ENCODE measurements at regions not wholly inside any gene's neighbourhood (a gene's known extent, or its start where the extent isn't known, plus 50 kb on each side); places are given as distances from the start of the nearest gene placed in this dataset.
A peak's percentile ranks its signal among the peaks of the same experiment; 100 is the strongest.

DNA sequence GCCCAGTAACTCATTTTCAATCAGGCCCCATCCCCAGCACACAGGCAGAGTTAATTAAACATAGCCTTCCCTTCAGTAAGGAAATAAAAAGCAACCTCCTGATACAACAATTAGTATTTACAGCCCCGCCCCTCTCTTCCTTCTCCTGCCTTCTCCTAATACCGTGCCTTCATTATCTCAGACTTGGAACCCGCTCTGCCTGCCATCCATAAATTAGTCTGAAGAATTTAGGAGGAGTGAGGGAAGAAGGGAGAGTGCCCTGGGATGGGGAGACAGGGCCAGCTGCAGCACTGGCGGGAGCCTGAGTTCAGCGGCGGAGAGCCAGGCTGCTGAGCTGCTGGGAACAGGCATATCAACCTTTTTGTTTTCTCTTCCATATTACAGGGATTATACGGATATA, 172.8 kb downstream of the ACTL8 start:
- no CpG with 5 or more reads among the region's 7 CpGs for WGBS (ENCODE audit: insufficient coverage)
- Histone ChIP-seq H3K27me3 (ENCODE audit: control insufficient read depth, insufficient read depth, low read length) (peaks cover 7% of the 10 kb centered on the region), H3K9me3 (replicated peaks; ENCODE audit: control insufficient read depth, low read depth, low read length) (no peaks in the 10 kb centered on the region), H3K4me3 (ENCODE audit: low read length) (no peak overlapping the region), H3K27ac (ENCODE audit: low read length) (no peak overlapping the region), H3K4me1 (ENCODE audit: control insufficient read depth, insufficient read depth, low read length) (no peaks in the 10 kb centered on the region), H3K36me3 (ENCODE audit: control insufficient read depth, insufficient read depth, low read length) (no peaks in the 10 kb centered on the region)
- no peak for DNase-seq

DNA sequence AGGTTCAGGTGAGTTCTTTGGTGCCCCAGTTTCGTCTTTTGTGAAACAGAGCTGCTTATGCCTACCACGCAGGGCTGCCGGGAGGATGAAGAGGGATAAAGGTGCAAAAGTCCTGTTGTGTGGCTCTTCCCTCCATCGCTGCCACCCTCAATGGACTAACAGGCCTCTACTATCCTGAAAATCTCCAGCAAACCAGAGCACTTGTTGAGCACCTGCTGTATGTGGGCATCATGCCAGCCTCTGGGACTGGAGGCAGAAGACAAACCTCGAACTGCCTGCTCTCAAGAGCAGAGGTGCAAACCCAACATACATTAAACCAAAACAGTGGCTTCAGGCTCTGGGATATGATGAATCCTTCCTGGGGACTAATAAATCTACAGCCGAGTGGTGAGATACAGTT, 174.1 kb downstream of the ACTL8 start:
- Histone ChIP-seq H3K36me3 (ENCODE audit: control insufficient read depth, insufficient read depth, low read length) (no peaks in the 10 kb centered on the region), H3K4me1 (ENCODE audit: control insufficient read depth, insufficient read depth, low read length) (peaks cover 3% of the 10 kb centered on the region), H3K4me3 (ENCODE audit: low read length) (no peak overlapping the region), H3K27me3 (ENCODE audit: control insufficient read depth, insufficient read depth, low read length) (peaks cover 7% of the 10 kb centered on the region), H3K27ac (ENCODE audit: low read length) (no peak overlapping the region), H3K9me3 (replicated peaks; ENCODE audit: control insufficient read depth, low read depth, low read length) (no peaks in the 10 kb centered on the region)
- no peak for DNase-seq
- 71% methylated on average over 3 of the region's 6 CpGs for WGBS (ENCODE audit: insufficient coverage)

DNA sequence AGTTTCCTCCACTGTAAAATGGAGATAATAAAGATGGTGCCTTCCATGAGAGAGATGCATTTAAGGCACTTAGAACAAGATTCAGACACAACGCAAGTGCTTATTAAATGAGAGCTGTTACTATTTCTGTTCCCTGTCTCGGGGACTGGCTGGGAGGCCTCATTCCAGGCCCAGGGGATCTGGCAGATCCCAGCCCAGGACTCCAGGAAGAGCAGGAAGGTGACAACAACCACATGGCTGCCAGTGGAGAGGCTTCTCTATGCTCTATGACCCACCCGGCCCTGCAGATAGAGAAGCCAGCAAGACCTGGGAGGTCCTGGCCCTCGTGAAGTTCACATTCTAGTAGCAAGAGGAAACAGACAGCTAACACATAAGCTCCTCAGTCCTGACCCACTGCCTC, 175.5 kb downstream of the ACTL8 start:
- 36% methylated on average over 2 of the region's 4 CpGs for WGBS (ENCODE audit: insufficient coverage)
- Histone ChIP-seq H3K4me1 (ENCODE audit: control insufficient read depth, insufficient read depth, low read length) (peaks cover 6% of the 10 kb centered on the region), H3K36me3 (ENCODE audit: control insufficient read depth, insufficient read depth, low read length) (no peaks in the 10 kb centered on the region), H3K27ac (ENCODE audit: low read length) (no peak overlapping the region), H3K9me3 (replicated peaks; ENCODE audit: control insufficient read depth, low read depth, low read length) (no peaks in the 10 kb centered on the region), H3K27me3 (ENCODE audit: control insufficient read depth, insufficient read depth, low read length) (peaks cover 6% of the 10 kb centered on the region), H3K4me3 (ENCODE audit: low read length) (no peak overlapping the region)
- no peak for DNase-seq

DNA sequence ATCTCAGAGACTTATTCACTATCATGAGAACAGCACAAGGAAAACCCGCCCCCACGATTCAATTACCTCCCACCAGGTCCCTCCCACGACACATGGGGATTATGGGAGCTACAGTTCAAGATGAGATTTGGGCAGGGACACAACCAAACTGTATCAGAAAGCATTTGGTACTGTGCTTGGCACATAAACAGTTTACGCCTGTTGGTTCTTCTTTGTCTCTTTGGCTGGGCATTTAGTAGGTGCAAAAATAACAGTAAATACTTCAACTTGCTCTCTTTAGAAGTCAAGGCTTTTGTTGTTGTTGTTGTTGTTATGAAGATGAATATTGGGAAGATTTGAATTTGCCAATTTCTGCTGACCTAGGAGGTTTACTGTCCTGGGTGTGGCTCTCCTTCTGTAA, 175.4 kb upstream of the IGSF21 start:
- H3K9me3 ChIP-seq (replicated peaks; ENCODE audit: control insufficient read depth, low read depth, low read length) = no peaks in the 10 kb centered on the region
- H3K4me1 ChIP-seq (ENCODE audit: control insufficient read depth, insufficient read depth, low read length) = peaks cover 6% of the 10 kb centered on the region
- H3K27ac ChIP-seq (ENCODE audit: low read length) = no peak overlapping the region
- H3K4me3 ChIP-seq (ENCODE audit: low read length) = no peak overlapping the region
- no peaks in the 10 kb centered on the region for H3K36me3 ChIP-seq (ENCODE audit: control insufficient read depth, insufficient read depth, low read length)
- no CpG with 5 or more reads among the region's 4 CpGs for WGBS (ENCODE audit: insufficient coverage)
- H3K27me3 ChIP-seq (ENCODE audit: control insufficient read depth, insufficient read depth, low read length) = peaks cover 6% of the 10 kb centered on the region
- no peak for DNase-seq

DNA sequence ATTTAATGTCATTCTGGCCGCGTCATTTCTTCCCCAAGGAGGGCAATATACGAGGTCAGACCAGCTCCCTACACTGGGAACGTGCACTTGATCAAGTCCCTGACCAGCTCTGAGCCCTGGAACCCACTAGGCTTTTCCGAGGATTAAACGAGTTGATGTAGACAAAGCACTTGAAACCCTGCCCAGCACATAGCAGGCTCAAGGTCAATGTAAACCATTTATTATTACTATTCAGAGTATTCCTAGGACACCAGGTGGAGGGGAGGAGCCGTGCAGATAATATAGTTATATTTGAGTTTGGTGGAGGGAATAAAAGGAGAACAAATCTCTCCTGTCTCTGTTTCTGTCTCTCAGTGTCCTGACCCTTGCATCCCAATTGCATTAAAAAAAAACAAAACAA, 174.1 kb upstream of the IGSF21 start:
- Histone ChIP-seq H3K4me3 (ENCODE audit: low read length) (no peak overlapping the region), H3K27me3 (ENCODE audit: control insufficient read depth, insufficient read depth, low read length) (peaks cover 7% of the 10 kb centered on the region), H3K36me3 (ENCODE audit: control insufficient read depth, insufficient read depth, low read length) (no peaks in the 10 kb centered on the region), H3K4me1 (ENCODE audit: control insufficient read depth, insufficient read depth, low read length) (peaks cover 7% of the 10 kb centered on the region), H3K9me3 (replicated peaks; ENCODE audit: control insufficient read depth, low read depth, low read length) (no peaks in the 10 kb centered on the region), H3K27ac (ENCODE audit: low read length) (no peak overlapping the region)
- WGBS (ENCODE audit: insufficient coverage) = 58% methylated on average over 5 of the region's 7 CpGs
- no peak for DNase-seq

DNA sequence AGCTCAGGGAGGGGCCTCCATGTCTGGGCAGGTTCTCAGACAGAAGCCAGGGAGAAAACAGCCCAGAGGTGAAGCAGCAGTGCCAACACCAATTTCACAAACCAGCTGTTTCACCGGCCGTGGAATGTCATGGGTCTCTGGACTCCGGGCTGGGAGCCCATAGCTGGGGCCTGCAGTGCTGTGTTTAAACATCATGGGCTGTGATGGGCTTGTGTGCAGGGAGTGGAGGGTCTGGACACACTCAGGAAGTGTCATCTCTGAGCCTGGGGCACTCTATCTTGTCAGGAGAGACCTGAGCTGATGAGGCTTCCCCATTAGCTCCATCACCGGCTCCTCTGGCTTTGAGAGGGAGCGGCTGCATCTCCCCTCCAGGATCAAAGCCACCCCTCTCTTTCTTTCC, 173.6 kb upstream of the IGSF21 start:
- no peaks in the 10 kb centered on the region for H3K36me3 ChIP-seq (ENCODE audit: control insufficient read depth, insufficient read depth, low read length)
- H3K9me3 ChIP-seq (replicated peaks; ENCODE audit: control insufficient read depth, low read depth, low read length) = no peaks in the 10 kb centered on the region
- H3K4me3 ChIP-seq (ENCODE audit: low read length) = no peak overlapping the region
- WGBS (ENCODE audit: insufficient coverage) = 40% methylated on average over 1 of the region's 5 CpGs
- peaks cover 8% of the 10 kb centered on the region for H3K4me1 ChIP-seq (ENCODE audit: control insufficient read depth, insufficient read depth, low read length)
- H3K27me3 ChIP-seq (ENCODE audit: control insufficient read depth, insufficient read depth, low read length) = peaks cover 8% of the 10 kb centered on the region
- peak; percentile 52 for DNase-seq
- H3K27ac ChIP-seq (ENCODE audit: low read length) = no peak overlapping the region

DNA sequence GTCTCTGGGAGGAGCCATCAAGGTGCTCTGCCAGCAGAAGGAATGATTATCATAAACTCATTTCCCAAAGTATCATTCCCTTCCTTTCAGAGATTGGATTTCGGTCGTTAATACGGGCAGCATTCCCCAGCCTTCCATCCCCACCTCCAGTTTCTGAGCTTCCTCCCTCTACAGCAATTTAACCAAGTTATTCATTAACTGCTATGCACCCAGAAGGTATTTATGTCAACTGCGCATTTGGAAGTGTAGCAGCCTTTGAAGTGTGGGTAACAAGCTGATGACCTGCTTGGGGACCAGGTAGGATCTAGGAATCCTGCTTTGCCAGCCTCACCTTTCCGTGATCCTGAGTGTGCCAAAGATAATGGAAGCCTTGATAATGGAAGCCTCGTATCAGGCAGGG, 172.4 kb upstream of the IGSF21 start:
- no peaks in the 10 kb centered on the region for H3K36me3 ChIP-seq (ENCODE audit: control insufficient read depth, insufficient read depth, low read length)
- peaks cover 8% of the 10 kb centered on the region for H3K4me1 ChIP-seq (ENCODE audit: control insufficient read depth, insufficient read depth, low read length)
- H3K4me3 ChIP-seq (ENCODE audit: low read length) = no peak overlapping the region
- no peaks in the 10 kb centered on the region for H3K9me3 ChIP-seq (replicated peaks; ENCODE audit: control insufficient read depth, low read depth, low read length)
- H3K27me3 ChIP-seq (ENCODE audit: control insufficient read depth, insufficient read depth, low read length) = peaks cover 6% of the 10 kb centered on the region
- 90% methylated on average over 3 of the region's 6 CpGs for WGBS (ENCODE audit: insufficient coverage)
- DNase-seq = no peak
- no peak overlapping the region for H3K27ac ChIP-seq (ENCODE audit: low read length)

DNA sequence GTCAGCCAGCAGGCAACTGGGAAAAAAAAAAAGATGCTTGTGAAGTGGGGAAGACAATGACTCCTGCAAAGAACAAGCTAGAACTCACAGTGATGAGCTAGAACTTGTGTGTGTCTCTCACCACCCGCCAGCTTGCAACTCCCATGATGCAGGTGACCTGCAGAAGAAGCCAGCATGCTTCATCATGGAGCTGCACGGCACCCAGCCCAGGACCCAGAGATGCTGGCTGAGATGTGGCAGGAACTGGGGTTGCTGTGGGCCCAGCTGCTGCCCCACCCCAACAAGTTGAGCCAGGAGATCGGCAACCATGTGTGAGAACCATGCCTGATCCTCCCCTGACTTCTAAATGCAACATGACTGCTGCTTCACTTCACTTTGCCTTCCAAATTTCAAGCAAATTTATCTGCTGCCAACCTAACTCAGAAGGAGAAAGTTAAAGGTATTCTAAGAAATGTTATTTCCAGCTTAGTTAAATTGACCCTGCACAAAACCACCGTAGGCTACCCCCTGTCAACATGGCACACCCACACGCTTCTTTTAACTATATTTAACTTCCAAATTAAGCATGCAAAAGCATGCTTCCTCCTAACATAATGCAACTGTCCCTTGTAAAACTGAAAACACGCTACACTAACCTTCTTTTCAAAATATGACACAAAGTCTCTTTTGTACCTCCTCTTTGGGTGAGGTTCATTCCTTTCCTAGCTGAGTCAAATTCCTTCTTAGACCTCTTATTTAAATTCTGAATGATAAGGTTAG, 166.0 kb upstream of the IGSF21 start:
- Histone ChIP-seq H3K27ac (ENCODE audit: low read length) (no peak overlapping the region), H3K4me1 (ENCODE audit: control insufficient read depth, insufficient read depth, low read length) (peaks cover 2% of the 10 kb centered on the region), H3K9me3 (replicated peaks; ENCODE audit: control insufficient read depth, low read depth, low read length) (no peaks in the 10 kb centered on the region), H3K27me3 (ENCODE audit: control insufficient read depth, insufficient read depth, low read length) (peaks cover 6% of the 10 kb centered on the region), H3K36me3 (ENCODE audit: control insufficient read depth, insufficient read depth, low read length) (no peaks in the 10 kb centered on the region), H3K4me3 (ENCODE audit: low read length) (no peak overlapping the region)
- no peak for DNase-seq
- 81% methylated on average over 5 of the region's 6 CpGs for WGBS (ENCODE audit: insufficient coverage)

DNA sequence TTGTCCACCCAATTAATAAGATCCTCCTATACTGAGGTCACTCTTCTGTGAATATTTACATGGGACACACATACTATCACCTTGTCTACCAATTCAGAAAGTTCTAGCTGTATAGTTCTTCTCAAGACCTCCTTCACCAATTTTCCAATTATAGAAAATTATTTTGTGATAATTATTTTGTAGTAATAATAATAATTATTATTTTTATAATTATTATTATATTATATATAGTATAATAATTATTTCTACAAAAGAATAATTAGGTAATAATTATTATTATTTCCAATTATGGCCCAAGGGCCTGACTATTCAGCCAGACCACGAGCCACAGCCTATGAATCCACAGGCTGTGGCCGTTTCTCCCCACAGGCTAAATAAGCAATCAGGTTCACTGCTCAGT, 164.1 kb upstream of the IGSF21 start:
- WGBS (ENCODE audit: insufficient coverage) = 94% methylated on average over 2 of the region's 2 CpGs
- peaks cover under 1% of the 10 kb centered on the region for H3K4me1 ChIP-seq (ENCODE audit: control insufficient read depth, insufficient read depth, low read length)
- DNase-seq = no peak
- no peaks in the 10 kb centered on the region for H3K36me3 ChIP-seq (ENCODE audit: control insufficient read depth, insufficient read depth, low read length)
- no peak overlapping the region for H3K4me3 ChIP-seq (ENCODE audit: low read length)
- H3K27ac ChIP-seq (ENCODE audit: low read length) = no peak overlapping the region
- peaks cover 4% of the 10 kb centered on the region for H3K27me3 ChIP-seq (ENCODE audit: control insufficient read depth, insufficient read depth, low read length)
- no peaks in the 10 kb centered on the region for H3K9me3 ChIP-seq (replicated peaks; ENCODE audit: control insufficient read depth, low read depth, low read length)

DNA sequence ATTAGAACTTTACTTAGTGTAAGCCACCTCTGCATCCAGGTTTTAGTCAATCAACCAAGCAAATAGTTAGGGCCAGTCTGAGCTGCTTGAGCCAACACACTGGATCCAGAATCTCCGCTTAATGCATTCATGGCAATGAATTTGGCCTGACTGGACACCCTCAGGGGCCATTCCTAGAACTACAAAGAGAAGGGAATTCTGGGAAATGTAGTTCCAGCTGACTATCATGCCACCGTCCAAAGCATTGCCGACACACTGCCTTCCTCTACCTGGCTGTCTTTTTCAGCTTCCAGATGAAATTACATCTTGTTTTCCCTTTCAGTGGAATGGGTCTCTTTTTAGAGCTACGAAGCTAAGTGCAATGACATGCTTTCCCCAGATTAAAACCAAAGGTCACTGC, 163.0 kb upstream of the IGSF21 start:
- H3K27me3 ChIP-seq (ENCODE audit: control insufficient read depth, insufficient read depth, low read length) = peaks cover 3% of the 10 kb centered on the region
- no peaks in the 10 kb centered on the region for H3K36me3 ChIP-seq (ENCODE audit: control insufficient read depth, insufficient read depth, low read length)
- H3K4me1 ChIP-seq (ENCODE audit: control insufficient read depth, insufficient read depth, low read length) = no peaks in the 10 kb centered on the region
- no peaks in the 10 kb centered on the region for H3K9me3 ChIP-seq (replicated peaks; ENCODE audit: control insufficient read depth, low read depth, low read length)
- no peak overlapping the region for H3K27ac ChIP-seq (ENCODE audit: low read length)
- H3K4me3 ChIP-seq (ENCODE audit: low read length) = no peak overlapping the region
- 63% methylated on average over 3 of the region's 4 CpGs for WGBS (ENCODE audit: insufficient coverage)
- no peak for DNase-seq

DNA sequence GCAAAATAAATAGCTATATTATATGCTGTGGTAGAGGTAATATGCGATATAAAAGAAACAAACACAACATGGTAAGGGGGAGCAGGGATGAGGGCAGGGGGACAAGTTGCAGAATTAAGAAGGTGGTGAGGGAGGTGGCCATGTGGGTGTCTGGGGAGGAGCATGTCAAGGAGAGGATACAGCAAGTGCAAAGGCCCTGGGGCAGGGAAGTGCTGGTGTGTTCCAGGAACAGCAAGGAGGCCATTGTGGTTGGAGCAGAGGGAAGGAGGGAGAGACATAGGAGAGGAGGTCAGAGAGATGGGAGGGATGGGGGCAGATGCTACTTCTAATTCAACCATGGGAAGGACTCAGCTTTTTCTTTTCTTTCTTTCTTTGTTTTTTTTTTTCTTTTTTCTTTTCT, 161.2 kb upstream of the IGSF21 start:
- H3K36me3 ChIP-seq (ENCODE audit: control insufficient read depth, insufficient read depth, low read length) = no peaks in the 10 kb centered on the region
- WGBS (ENCODE audit: insufficient coverage) = 78% methylated on average over 1 of the region's 1 CpG
- no peak overlapping the region for H3K27ac ChIP-seq (ENCODE audit: low read length)
- no peak for DNase-seq
- H3K4me3 ChIP-seq (ENCODE audit: low read length) = no peak overlapping the region
- H3K9me3 ChIP-seq (replicated peaks; ENCODE audit: control insufficient read depth, low read depth, low read length) = no peaks in the 10 kb centered on the region
- no peaks in the 10 kb centered on the region for H3K4me1 ChIP-seq (ENCODE audit: control insufficient read depth, insufficient read depth, low read length)
- no peaks in the 10 kb centered on the region for H3K27me3 ChIP-seq (ENCODE audit: control insufficient read depth, insufficient read depth, low read length)

All from muscle of leg (tissue), 3 donors.